ENCODE measurements at regions not wholly inside any gene's neighbourhood (a gene's known extent, or its start where the extent isn't known, plus 50 kb on each side); places are given as distances from the start of the nearest gene placed in this dataset.

- no peak for TF ChIP-seq CTCF (IDR thresholded peaks at IDR 0.05; ENCODE audit: control extremely low read depth in 1 of 3, insufficient read depth in 1 of 3, low read depth in 1 of 3, low read length in 3 of 3)
- TF ChIP-seq EP300 (IDR thresholded peaks at IDR 0.05; ENCODE audit: borderline replicate concordance in 1 of 2, low read depth in 2 of 2, low read length in 2 of 2): no peak
- no peak for TF ChIP-seq TAF1 (IDR thresholded peaks at IDR 0.05; ENCODE audit: low read depth, low read length)
- no peak for TF ChIP-seq MAFK (IDR thresholded peaks at IDR 0.05; ENCODE audit: low read depth, low read length)
- no peak for TF ChIP-seq KDM1A (IDR thresholded peaks at IDR 0.05; ENCODE audit: borderline replicate concordance, low read length)
- no peak for TF ChIP-seq SUZ12 (IDR thresholded peaks at IDR 0.05; ENCODE audit: low read length)
- TF ChIP-seq SP2 (IDR thresholded peaks at IDR 0.05; ENCODE audit: low read length): no peak
- no peak for TF ChIP-seq RNF2 (IDR thresholded peaks at IDR 0.05; ENCODE audit: borderline replicate concordance, low read depth, low read length, missing control alignments, poor library complexity, severe bottlenecking)
- no peak for TF ChIP-seq RFX5 (IDR thresholded peaks at IDR 0.05; ENCODE audit: borderline replicate concordance, low read depth, low read length)
- TF ChIP-seq POLR2AphosphoS5 (IDR thresholded peaks at IDR 0.05; ENCODE audit: low read depth, low read length): no peak
Measured at GRCh38 chr7:41375582-41375981, 327.3 kb downstream of the INHBA start.
